Endothelial cell of umbilical vein (primary cell): ENCODE measurements at regions not wholly inside any gene's neighbourhood (a gene's known extent, or its start where the extent isn't known, plus 50 kb on each side); places are given as distances from the start of the nearest gene placed in this dataset.
"Not testable (repeated sequence)": the region's sequence is repeated elsewhere in the genome, so short reads cannot be mapped to it uniquely, and the experiment has no call there.

ENCODE experiments used
- BruUV-seq: library from RNA; stranded (reverse); fragments of 400-500 nt; replicated peaks from 2 replicates; lab custom pipeline; 2021; lab: Mats Ljungman, UMichigan
- CTCF ChIA-PET: fragments of 300-600, 350-600 bp; sonication (Branson Sonifier 250); formaldehyde crosslinking; loops from one replicate; lab custom pipeline; 2021; ENCODE audit warnings: antibody characterized with exemption, inconsistent platforms; lab: Charles Lee
- POLR2A ChIA-PET: fragments of 300-600, 350-600 bp; sonication (Branson Sonifier 250); formaldehyde crosslinking; loops from one replicate; lab custom pipeline; 2021; ENCODE audit warnings: antibody characterized with exemption, inconsistent platforms; lab: Charles Lee
- DNase-seq: peaks from one replicate; pipeline ENCODE4 v3.0.0-alpha.2; 2011; ENCODE audit warnings: low read depth, low spot score
- FAIRE-seq: peaks from 2 replicates; lab custom pipeline; 2011; peaks lifted over from hg19 to GRCh38; lab: Jason Lieb, UNC
- H2AFZ ChIP-seq: 2 replicates; pipeline ENCODE4 v1.6.0; 2012; ENCODE audit warnings: low read depth, low read length, control low read depth, inconsistent platforms
- H3K27ac ChIP-seq: 2 replicates; pipeline ENCODE4 v1.5.1; 2011; ENCODE audit warnings: low read depth, mild to moderate bottlenecking, control low read depth, low read length, moderate library complexity; ENCODE audit not compliant: insufficient read depth
- H3K27me3 ChIP-seq, 2 experiments: 2 replicates each; pipeline versions ENCODE4 v1.6.0 to v1.6.1; 2011; ENCODE audit warnings: low read length in 2 of 2, mixed read lengths in 1 of 2; ENCODE audit not compliant: control insufficient read depth in 2 of 2, insufficient read depth in 2 of 2
- H3K36me3 ChIP-seq, 2 experiments: 2 replicates in 1 of 2; 3 replicates in 1 of 2; pipeline ENCODE4 v1.5.1; 2011; ENCODE audit warnings: low read length in 2 of 2, mild to moderate bottlenecking in 1 of 2, moderate library complexity in 1 of 2; ENCODE audit not compliant: control insufficient read depth in 2 of 2, insufficient read depth in 2 of 2; ENCODE audit errors: extremely low read depth in 1 of 2
- H3K4me1 ChIP-seq: 3 replicates; pipeline ENCODE4 v1.5.1; 2011; ENCODE audit warnings: mild to moderate bottlenecking, low read length; ENCODE audit not compliant: control insufficient read depth, insufficient read depth; ENCODE audit errors: extremely low read depth
- H3K4me2 ChIP-seq: 2 replicates; pipeline ENCODE4 v1.6.1; 2011; ENCODE audit warnings: low read length, control low read depth, mixed read lengths; ENCODE audit not compliant: insufficient read depth
- H3K4me3 ChIP-seq, 3 experiments: fragments of 200-600 bp in 1 of 3; sonication (generic), shearing (Covaris generic) in 1 of 3; replicated peaks in 1 of 3; 2 replicates each; pipeline ENCODE4 v1.5.1; 2011 to 2016; ENCODE audit warnings: control low read depth in 3 of 3, low read length in 3 of 3, mild to moderate bottlenecking in 2 of 3, inconsistent platforms in 1 of 3, low read depth in 1 of 3, moderate library complexity in 1 of 3; ENCODE audit not compliant: insufficient read depth in 1 of 3
- H3K79me2 ChIP-seq: 2 replicates; pipeline ENCODE4 v1.6.0; 2012; ENCODE audit warnings: low read length, inconsistent platforms; ENCODE audit not compliant: control insufficient read depth, insufficient read depth
- H3K9ac ChIP-seq: replicated peaks from 2 replicates; pipeline ENCODE3; 2011; ENCODE audit warnings: low read length, control low read depth; ENCODE audit not compliant: insufficient read depth; ENCODE audit errors: extremely low read depth
- H3K9me1 ChIP-seq: replicated peaks from 3 replicates; pipeline ENCODE4 v1.6.0; 2011; ENCODE audit warnings: mild to moderate bottlenecking, low read length; ENCODE audit not compliant: control insufficient read depth, insufficient read depth; ENCODE audit errors: extremely low read depth
- H3K9me3 ChIP-seq: replicated peaks from 2 replicates; pipeline ENCODE4 v1.5.1; 2012; ENCODE audit warnings: low read length, inconsistent platforms; ENCODE audit not compliant: control insufficient read depth, insufficient read depth
- H4K20me1 ChIP-seq: replicated peaks from 2 replicates; pipeline ENCODE3; 2011; ENCODE audit warnings: mild to moderate bottlenecking, low read length; ENCODE audit not compliant: control insufficient read depth, insufficient read depth; ENCODE audit errors: extremely low read depth
- dilution Hi-C: fragments of 300-500 bp; cut with MboI; formaldehyde crosslinking; loops from one replicate; pipeline ENCODE4 v1.15.0; 2019; ENCODE audit warnings: low sequenced_read_pairs; ENCODE audit not compliant: extremely low pct_ligation_motif_present
- intact Hi-C: fragments of 100-400 bp; cut with micrococcal nuclease; formaldehyde crosslinking; loops from one replicate; pipeline ENCODE4 v1.10.0; 2022

DNA sequence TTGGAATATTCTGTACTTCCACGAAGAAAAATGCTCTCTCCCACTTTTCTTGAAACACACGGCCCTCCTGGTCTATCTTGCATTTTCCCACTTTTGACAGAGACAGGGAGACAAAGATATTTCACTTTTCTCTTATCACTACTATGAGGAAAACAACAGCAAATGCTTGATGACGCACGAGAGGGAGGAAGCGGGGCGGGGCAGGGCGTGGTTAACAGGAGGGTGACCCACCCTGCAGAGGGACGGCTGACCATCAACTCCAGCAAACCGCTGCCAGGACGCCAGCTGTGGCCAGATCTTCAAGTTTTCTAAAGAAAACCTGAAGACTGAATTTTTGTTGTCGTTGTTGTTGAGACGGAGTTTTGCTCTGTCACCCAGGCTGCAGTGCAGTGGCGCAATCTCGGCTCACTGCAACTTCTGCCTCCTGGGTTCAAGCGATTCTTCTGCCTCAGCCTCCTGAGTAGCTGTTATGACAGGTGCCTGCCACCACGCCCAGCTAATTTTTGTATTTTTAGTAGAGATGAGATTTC lies 63.8 kb downstream of the NSUN5 start:
- intact Hi-C loops, H2AFZ ChIP-seq, dilution Hi-C loops, BruUV-seq, FAIRE-seq, H3K9me3 ChIP-seq, DNase-seq, H3K4me1 ChIP-seq, H3K4me2 ChIP-seq, H3K4me3 ChIP-seq, CTCF ChIA-PET, H3K36me3 ChIP-seq, POLR2A ChIA-PET, H3K27me3 ChIP-seq, H3K9ac ChIP-seq, H4K20me1 ChIP-seq, H3K9me1 ChIP-seq, H3K27ac ChIP-seq, H3K79me2 ChIP-seq: not testable (repeated sequence)

DNA sequence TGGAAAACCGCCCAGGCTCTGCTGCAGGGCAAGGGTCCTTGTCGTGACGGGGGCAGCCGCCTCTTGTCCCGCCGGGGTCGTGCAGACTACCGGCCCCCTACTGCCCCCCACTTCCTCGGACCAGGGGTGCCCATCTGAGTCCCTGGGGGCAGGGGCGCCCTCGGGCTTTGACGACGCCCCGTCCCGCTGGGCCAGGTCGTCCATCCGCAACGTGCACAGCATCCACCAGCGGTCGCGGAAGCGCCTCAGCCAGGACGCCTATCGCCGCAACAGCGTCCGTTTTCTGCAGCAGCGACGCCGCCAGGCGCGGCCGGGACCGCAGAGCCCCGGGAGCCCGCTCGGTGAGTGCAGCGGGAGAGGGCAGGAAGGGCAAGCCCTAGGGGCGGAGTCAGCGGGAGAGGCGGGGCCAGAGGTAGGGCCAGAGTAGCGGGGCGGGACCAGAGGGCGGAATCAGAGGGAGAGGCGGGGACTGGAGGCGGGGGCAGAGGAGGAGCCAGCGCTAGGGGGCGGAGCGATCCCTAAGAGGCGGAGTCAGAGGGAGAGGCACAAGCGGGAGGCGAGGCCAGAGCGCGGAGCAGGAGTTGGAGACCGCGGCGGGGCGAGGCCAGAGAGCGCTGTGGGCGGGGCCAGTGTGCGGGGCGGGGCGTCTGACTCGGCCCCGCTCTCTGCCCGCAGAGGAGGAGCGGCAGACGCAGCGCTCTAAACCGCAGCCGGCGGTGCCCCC lies 73.5 kb downstream of the NSUN5 start:
- peak overlapping the region in 1 of 3 experiments; percentile 37 for H3K4me3 ChIP-seq
- CTCF ChIA-PET, H3K27ac ChIP-seq, H3K9me3 ChIP-seq, POLR2A ChIA-PET, H3K4me2 ChIP-seq, H2AFZ ChIP-seq, BruUV-seq, H3K79me2 ChIP-seq, DNase-seq, H3K36me3 ChIP-seq, H3K9ac ChIP-seq, H3K4me1 ChIP-seq, H4K20me1 ChIP-seq, H3K9me1 ChIP-seq, dilution Hi-C loops, intact Hi-C loops, H3K27me3 ChIP-seq: not testable (repeated sequence)
- FAIRE-seq, result peak; percentile 93

DNA sequence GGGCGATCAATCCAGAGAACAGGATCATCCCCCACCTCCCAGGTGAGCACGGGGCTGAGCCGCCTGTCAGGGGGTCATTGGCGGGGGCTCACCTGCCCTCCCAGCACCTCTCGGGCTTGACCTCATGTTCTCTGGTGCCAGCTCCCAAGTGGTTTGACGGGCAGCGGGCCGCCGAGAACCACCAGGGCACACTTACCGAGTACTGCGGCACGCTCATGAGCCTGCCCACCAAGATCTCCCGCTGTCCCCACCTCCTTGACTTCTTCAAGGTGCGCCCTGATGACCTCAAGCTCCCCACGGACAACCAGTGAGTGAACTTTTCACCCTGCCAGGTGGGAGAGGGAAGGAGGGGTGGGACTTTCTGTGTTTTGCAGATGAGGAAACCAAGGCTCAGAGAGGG lies 82.9 kb downstream of the NSUN5 start:
- H3K4me3 ChIP-seq, H3K36me3 ChIP-seq, H3K9ac ChIP-seq, H3K9me1 ChIP-seq, H3K9me3 ChIP-seq, DNase-seq, H3K27me3 ChIP-seq, CTCF ChIA-PET, intact Hi-C loops, dilution Hi-C loops, POLR2A ChIA-PET, H3K79me2 ChIP-seq, H3K27ac ChIP-seq, H3K4me1 ChIP-seq, H3K4me2 ChIP-seq, H4K20me1 ChIP-seq, H2AFZ ChIP-seq, BruUV-seq, FAIRE-seq: not testable (repeated sequence)

DNA sequence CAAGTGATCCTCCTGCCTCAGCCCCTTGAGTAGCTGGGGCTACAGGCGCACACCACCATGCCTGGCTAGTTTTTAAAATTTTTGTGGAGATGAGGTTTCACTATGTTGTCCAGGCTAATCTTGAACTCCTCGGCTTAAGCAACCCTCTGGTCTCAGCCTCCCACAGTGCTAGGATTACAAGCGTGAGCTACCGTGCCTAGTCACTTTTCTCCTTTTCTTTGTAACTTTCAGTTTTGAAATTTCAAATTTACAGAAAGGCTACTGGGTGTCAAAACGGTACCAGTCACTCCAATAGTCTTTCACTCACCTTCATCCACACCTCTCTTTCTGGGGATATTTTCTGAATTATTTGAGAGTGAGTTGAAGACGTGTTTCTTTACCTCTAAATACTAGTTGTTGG lies 86.9 kb downstream of the NSUN5 start:
- dilution Hi-C loops, H3K4me2 ChIP-seq, H3K9me3 ChIP-seq, intact Hi-C loops, H3K27me3 ChIP-seq, H3K27ac ChIP-seq, H3K4me3 ChIP-seq, POLR2A ChIA-PET, H3K36me3 ChIP-seq, FAIRE-seq, BruUV-seq, H3K9me1 ChIP-seq, CTCF ChIA-PET, H3K9ac ChIP-seq, H2AFZ ChIP-seq, H4K20me1 ChIP-seq, H3K4me1 ChIP-seq, H3K79me2 ChIP-seq, DNase-seq: not testable (repeated sequence)
